HG03439 (cell line): ENCODE measurements at regions not wholly inside any gene's neighbourhood (a gene's known extent, or its start where the extent isn't known, plus 50 kb on each side); places are given as distances from the start of the nearest gene placed in this dataset.
"Not testable (repeated sequence)": the region's sequence is repeated elsewhere in the genome, so short reads cannot be mapped to it uniquely, and the experiment has no call there.

Experiments
- ATAC-seq: cut with Tn5 transposase; IDR thresholded peaks from one replicate; pipeline ENCODE4 v1.9.1; 2021; ENCODE audit warnings: mild to moderate bottlenecking, moderate library complexity; ENCODE audit not compliant: unreplicated experiment

- not testable (repeated sequence) for ATAC-seq
These were observed 63.3 kb upstream of the FRG2B start for GRCh38 chr10:133689897-133690296.

- peak; percentile 26 for ATAC-seq
These were observed 61.9 kb upstream of the FRG2B start for GRCh38 chr10:133688441-133688912.

- peak; percentile 60 for ATAC-seq
These were observed 61.3 kb upstream of the FRG2B start for GRCh38 chr10:133687689-133688440.

GRCh38 chr10:133686992-133687391 is 60.4 kb upstream of the FRG2B start:
- not testable (repeated sequence) for ATAC-seq
